GM12892 (cell line): ENCODE measurements at regions not wholly inside any gene's neighbourhood (a gene's known extent, or its start where the extent isn't known, plus 50 kb on each side); places are given as distances from the start of the nearest gene placed in this dataset.

ENCODE experiments used
- POLR2A ChIP-seq: IDR thresholded peaks from 2 replicates; pipeline ENCODE4 v1.6.1; 2011; ENCODE audit warnings: low read depth, low read length, control low read depth
- POLR2AphosphoS5 ChIP-seq: IDR thresholded peaks from 2 replicates; pipeline ENCODE4 v1.6.1; 2011; ENCODE audit warnings: low read depth, low read length, control low read depth

DNA sequence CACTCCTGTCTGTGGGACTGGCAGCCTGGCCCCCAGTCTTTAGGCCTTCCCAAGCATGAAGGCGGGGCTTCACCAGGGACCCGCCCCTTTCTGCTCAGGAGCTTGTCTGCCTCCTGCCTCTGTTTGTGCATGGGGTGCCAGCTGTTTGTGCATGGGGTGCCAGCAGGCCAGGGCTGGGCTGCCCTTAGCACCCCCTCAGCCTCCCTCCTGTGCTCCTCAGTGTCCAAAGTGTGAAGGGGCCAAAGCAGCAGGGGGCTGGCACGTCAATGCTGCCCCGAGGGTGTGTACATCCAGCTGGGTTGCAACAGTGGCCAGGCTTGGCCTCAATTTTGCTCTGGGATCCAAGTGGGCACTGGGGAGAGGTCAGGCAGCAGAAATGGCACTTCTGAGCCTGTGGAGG is 298.0 kb upstream of the GALNT5 start:
- TF ChIP-seq POLR2A (no peak), POLR2AphosphoS5 (no peak)
